Smooth muscle cell (in vitro differentiated cells): ENCODE measurements at regions not wholly inside any gene's neighbourhood (a gene's known extent, or its start where the extent isn't known, plus 50 kb on each side); places are given as distances from the start of the nearest gene placed in this dataset.

Experiments
- DNase-seq: peaks from one replicate; lab custom pipeline; 2025; ENCODE audit not compliant: unreplicated experiment; lab: John Stamatoyannopoulos, UW
- H2AFZ ChIP-seq: fragments of 200-600 bp; sonication (generic); 2 replicates; pipeline ENCODE4 v1.6.0; 2016; ENCODE audit warnings: antibody characterized with exemption, low read depth, mild to moderate bottlenecking
- H3F3A ChIP-seq: fragments of 200-600 bp; sonication (generic); 2 replicates; pipeline ENCODE4 v1.6.0; 2017; ENCODE audit warnings: antibody characterized with exemption, low read depth
- H3K27ac ChIP-seq: fragments of 200-600 bp; sonication (generic); 2 replicates; pipeline ENCODE4 v1.5.1; 2016; ENCODE audit warnings: low read depth, mild to moderate bottlenecking
- H3K27me3 ChIP-seq: fragments of 200-600 bp; sonication (generic); 2 replicates; pipeline ENCODE4 v1.6.1; 2016; ENCODE audit warnings: low read depth, mild to moderate bottlenecking
- H3K36me3 ChIP-seq: fragments of 200-600 bp; sonication (generic); 2 replicates; pipeline ENCODE4 v1.5.1; 2016; ENCODE audit warnings: low read depth
- H3K4me1 ChIP-seq: fragments of 200-600 bp; sonication (generic); 2 replicates; pipeline ENCODE4 v1.5.1; 2016; ENCODE audit warnings: low read depth
- H3K4me2 ChIP-seq: fragments of 200-600 bp; sonication (generic); 2 replicates; pipeline ENCODE4 v1.6.0; 2016; ENCODE audit warnings: mild to moderate bottlenecking
- H3K4me3 ChIP-seq: fragments of 200-600 bp; sonication (generic); 2 replicates; pipeline ENCODE4 v1.5.1; 2016; ENCODE audit warnings: mild to moderate bottlenecking
- H3K79me2 ChIP-seq: fragments of 200-600 bp; sonication (generic); 2 replicates; pipeline ENCODE4 v1.6.0; 2016; ENCODE audit warnings: low read depth, mild to moderate bottlenecking
- H3K9ac ChIP-seq: fragments of 200-600 bp; sonication (generic); 2 replicates; pipeline ENCODE4 v1.6.0; 2016; ENCODE audit warnings: low read depth
- H3K9me3 ChIP-seq: fragments of 200-600 bp; sonication (generic); replicated peaks from 2 replicates; pipeline ENCODE4 v1.5.1; 2016; ENCODE audit warnings: low read depth
- H4K20me1 ChIP-seq: fragments of 200-600 bp; sonication (generic); 2 replicates; pipeline ENCODE4 v1.6.0; 2016; ENCODE audit warnings: low read depth
- CTCF ChIP-seq: fragments of 200-600 bp; sonication (generic); IDR thresholded peaks from 2 replicates; pipeline ENCODE4 v1.5.1; 2017; ENCODE audit warnings: borderline replicate concordance, mild to moderate bottlenecking, antibody characterized with exemption; ENCODE audit not compliant: insufficient read depth, poor library complexity, severe bottlenecking
- WGBS: methylation state at CpG from one replicate; pipeline ENCODE4 v1.1.7; 2016; ENCODE audit warnings: low lambda C conversion rate; 5-methylcytosine and 5-hydroxymethylcytosine counted together

GRCh38 chr18:22098563-22098989 is 70.8 kb upstream of the GATA6 start:
- no peak for TF ChIP-seq CTCF
- Histone ChIP-seq H2AFZ (no peak overlapping the region), H3K27me3 (peaks cover 10% of the 10 kb centered on the region)

GRCh38 chr18:22099925-22100324 is 69.5 kb upstream of the GATA6 start:
- WGBS = 100% methylated on average over 2 of the region's 2 CpGs
- no peak for TF ChIP-seq CTCF
- H3K27me3 ChIP-seq = peaks cover 10% of the 10 kb centered on the region
- no peak overlapping the region for H3K9ac ChIP-seq
- no peak overlapping the region for H3K27ac ChIP-seq
- no peaks in the 10 kb centered on the region for H3F3A ChIP-seq
- H3K4me1 ChIP-seq = no peaks in the 10 kb centered on the region
- no peak overlapping the region for H3K4me3 ChIP-seq
- no peaks in the 10 kb centered on the region for H3K9me3 ChIP-seq
- no peak overlapping the region for H3K4me2 ChIP-seq
- no peak overlapping the region for H2AFZ ChIP-seq
- no peaks in the 10 kb centered on the region for H3K36me3 ChIP-seq
- no peaks in the 10 kb centered on the region for H3K79me2 ChIP-seq
- no peak for DNase-seq
- no peaks in the 10 kb centered on the region for H4K20me1 ChIP-seq

More at GRCh38 chr18:22098563-22098989, 70.8 kb upstream of the GATA6 start:
- H3K27ac ChIP-seq = no peak overlapping the region
- WGBS = 14% methylated on average over 3 of the region's 3 CpGs
- H4K20me1 ChIP-seq = no peaks in the 10 kb centered on the region
- no peaks in the 10 kb centered on the region for H3K36me3 ChIP-seq
- H3F3A ChIP-seq = no peaks in the 10 kb centered on the region
- no peaks in the 10 kb centered on the region for H3K79me2 ChIP-seq
- H3K4me2 ChIP-seq = no peak overlapping the region
- DNase-seq = no peak
- H3K4me1 ChIP-seq = no peaks in the 10 kb centered on the region
- H3K9me3 ChIP-seq = no peaks in the 10 kb centered on the region
- no peak overlapping the region for H3K4me3 ChIP-seq
- no peak overlapping the region for H3K9ac ChIP-seq

- no peaks in the 10 kb centered on the region for H3F3A ChIP-seq
- WGBS = 79% methylated on average over 4 of the region's 4 CpGs
- H3K4me3 ChIP-seq = no peak overlapping the region
- DNase-seq = no peak
- H3K27ac ChIP-seq = no peak overlapping the region
- H3K4me2 ChIP-seq = no peak overlapping the region
- H3K9me3 ChIP-seq = no peaks in the 10 kb centered on the region
- peaks cover 3% of the 10 kb centered on the region for H3K27me3 ChIP-seq
- H4K20me1 ChIP-seq = no peaks in the 10 kb centered on the region
- no peaks in the 10 kb centered on the region for H3K4me1 ChIP-seq
- H3K79me2 ChIP-seq = no peaks in the 10 kb centered on the region
- H2AFZ ChIP-seq = no peak overlapping the region
- H3K36me3 ChIP-seq = no peaks in the 10 kb centered on the region
- H3K9ac ChIP-seq = no peak overlapping the region
- no peak for TF ChIP-seq CTCF
Observed at GRCh38 chr18:22101731-22102130, 67.7 kb upstream of the GATA6 start.

GRCh38 chr18:22102953-22103646 is 66.3 kb upstream of the GATA6 start:
- H3K4me3 ChIP-seq = no peak overlapping the region
- no peak overlapping the region for H3K27ac ChIP-seq
- H3K36me3 ChIP-seq = no peaks in the 10 kb centered on the region
- no peak overlapping the region for H3K9ac ChIP-seq
- H4K20me1 ChIP-seq = no peaks in the 10 kb centered on the region
- no peak for DNase-seq
- no peaks in the 10 kb centered on the region for H3K79me2 ChIP-seq
- TF ChIP-seq CTCF = no peak
- H3K27me3 ChIP-seq = no peaks in the 10 kb centered on the region
- H3K4me1 ChIP-seq = no peaks in the 10 kb centered on the region
- 58% methylated on average over 7 of the region's 7 CpGs for WGBS
- no peak overlapping the region for H2AFZ ChIP-seq
- H3K4me2 ChIP-seq = no peak overlapping the region
- H3F3A ChIP-seq = no peaks in the 10 kb centered on the region
- no peaks in the 10 kb centered on the region for H3K9me3 ChIP-seq
